Spleen (tissue), 7 donors: ENCODE measurements at regions not wholly inside any gene's neighbourhood (a gene's known extent, or its start where the extent isn't known, plus 50 kb on each side); places are given as distances from the start of the nearest gene placed in this dataset.

Source experiments
- POLR2A ChIP-seq, 3 donors: fragments of 450-650 bp; IDR thresholded peaks; one replicate each; pipeline ENCODE4 v1.5.1; 2017; ENCODE audit warnings: antibody characterized with exemption in 3 of 3, mild to moderate bottlenecking in 1 of 3
- TF ChIP-seq, protein P1 (sequence below), 11 experiments: fragments of 200-600 bp in 7 of 11; fragments of 450-650 bp in 4 of 11; sonication (generic) in 4 of 11; IDR thresholded peaks in 8 of 11; conservative IDR thresholded peaks in 3 of 11; 1 replicate in 7 of 11; 2 replicates in 4 of 11; pipeline versions ENCODE4 v1.4.0 to v1.8.0; 2016 to 2021; ENCODE audit warnings: antibody characterized with exemption in 11 of 11, inconsistent platforms in 4 of 11, mild to moderate bottlenecking in 1 of 11
- donor health status: DM: no; HTN: no; CAD: no; lungs with moderate emphysema.
- donor health status: DM: no; HTN: no; CAD: no.
- donor health status: DM: no; HTN: no; CAD: no.

DNA sequence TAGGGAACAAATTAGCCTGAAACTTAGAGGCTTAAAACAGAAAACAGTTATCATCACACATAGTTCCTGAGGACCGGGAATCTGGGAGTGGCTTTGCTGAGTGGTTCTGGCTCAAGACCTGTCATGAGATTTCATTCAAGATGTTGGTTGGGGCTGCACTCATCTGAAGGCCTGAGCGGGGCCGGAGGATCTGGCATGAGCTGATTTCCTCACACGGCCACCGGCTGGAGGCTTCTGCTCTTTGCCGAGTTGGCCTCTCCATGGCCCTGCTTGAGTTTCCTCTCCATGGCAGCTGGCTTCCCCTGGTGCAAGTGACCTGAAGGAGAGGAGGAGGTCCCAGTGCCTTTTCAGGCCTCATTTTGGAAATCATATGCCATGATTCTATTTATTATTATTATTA, 128.1 kb downstream of the PAPOLA start:
- TF ChIP-seq, protein P1, sequence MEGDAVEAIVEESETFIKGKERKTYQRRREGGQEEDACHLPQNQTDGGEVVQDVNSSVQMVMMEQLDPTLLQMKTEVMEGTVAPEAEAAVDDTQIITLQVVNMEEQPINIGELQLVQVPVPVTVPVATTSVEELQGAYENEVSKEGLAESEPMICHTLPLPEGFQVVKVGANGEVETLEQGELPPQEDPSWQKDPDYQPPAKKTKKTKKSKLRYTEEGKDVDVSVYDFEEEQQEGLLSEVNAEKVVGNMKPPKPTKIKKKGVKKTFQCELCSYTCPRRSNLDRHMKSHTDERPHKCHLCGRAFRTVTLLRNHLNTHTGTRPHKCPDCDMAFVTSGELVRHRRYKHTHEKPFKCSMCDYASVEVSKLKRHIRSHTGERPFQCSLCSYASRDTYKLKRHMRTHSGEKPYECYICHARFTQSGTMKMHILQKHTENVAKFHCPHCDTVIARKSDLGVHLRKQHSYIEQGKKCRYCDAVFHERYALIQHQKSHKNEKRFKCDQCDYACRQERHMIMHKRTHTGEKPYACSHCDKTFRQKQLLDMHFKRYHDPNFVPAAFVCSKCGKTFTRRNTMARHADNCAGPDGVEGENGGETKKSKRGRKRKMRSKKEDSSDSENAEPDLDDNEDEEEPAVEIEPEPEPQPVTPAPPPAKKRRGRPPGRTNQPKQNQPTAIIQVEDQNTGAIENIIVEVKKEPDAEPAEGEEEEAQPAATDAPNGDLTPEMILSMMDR (IDR thresholded peaks at IDR 0.05 in 8 of 11, conservative IDR thresholded peaks at IDR 0.05 in 3 of 11): no peak
- TF ChIP-seq POLR2A (IDR thresholded peaks at IDR 0.05): no peak
